Fibroblast of lung (primary cell): ENCODE measurements at regions not wholly inside any gene's neighbourhood (a gene's known extent, or its start where the extent isn't known, plus 50 kb on each side); places are given as distances from the start of the nearest gene placed in this dataset.

Experiments used
- EZH2 ChIP-seq: IDR thresholded peaks from 2 replicates; pipeline ENCODE4 v1.5.1; 2012; ENCODE audit warnings: low read length, control low read depth, mild to moderate bottlenecking; ENCODE audit errors: missing control alignments
- TF ChIP-seq, protein P1 (sequence below), 2 donors: IDR thresholded peaks in 1 of 2; conservative IDR thresholded peaks in 1 of 2; 1 replicate in 1 of 2; 2 replicates in 1 of 2; pipeline ENCODE4 v1.5.1; 2011 to 2012; ENCODE audit warnings: low read length in 2 of 2, control low read depth in 1 of 2, inconsistent platforms in 1 of 2, low read depth in 1 of 2, mild to moderate bottlenecking in 1 of 2

DNA sequence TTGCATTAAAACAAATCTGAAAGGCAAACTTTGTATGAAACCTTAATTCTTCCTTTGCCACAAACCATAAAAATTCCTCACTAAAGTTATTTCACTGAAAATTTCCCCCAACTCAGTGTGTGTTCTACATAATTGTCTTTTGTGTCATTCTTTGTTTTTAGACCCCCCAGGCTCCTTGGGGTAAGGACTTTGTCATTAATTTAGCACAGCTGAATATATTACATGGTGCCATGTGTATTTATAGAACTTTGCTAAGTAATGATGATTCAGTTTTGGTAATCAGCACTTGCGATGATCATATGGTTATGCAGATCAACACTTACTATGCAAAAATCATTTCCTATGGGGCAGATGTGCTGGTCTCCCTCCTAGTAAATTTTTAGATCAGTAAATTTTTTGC, 712.1 kb upstream of the MEF2C start:
- TF ChIP-seq EZH2, result no peak
- TF ChIP-seq, protein P1, sequence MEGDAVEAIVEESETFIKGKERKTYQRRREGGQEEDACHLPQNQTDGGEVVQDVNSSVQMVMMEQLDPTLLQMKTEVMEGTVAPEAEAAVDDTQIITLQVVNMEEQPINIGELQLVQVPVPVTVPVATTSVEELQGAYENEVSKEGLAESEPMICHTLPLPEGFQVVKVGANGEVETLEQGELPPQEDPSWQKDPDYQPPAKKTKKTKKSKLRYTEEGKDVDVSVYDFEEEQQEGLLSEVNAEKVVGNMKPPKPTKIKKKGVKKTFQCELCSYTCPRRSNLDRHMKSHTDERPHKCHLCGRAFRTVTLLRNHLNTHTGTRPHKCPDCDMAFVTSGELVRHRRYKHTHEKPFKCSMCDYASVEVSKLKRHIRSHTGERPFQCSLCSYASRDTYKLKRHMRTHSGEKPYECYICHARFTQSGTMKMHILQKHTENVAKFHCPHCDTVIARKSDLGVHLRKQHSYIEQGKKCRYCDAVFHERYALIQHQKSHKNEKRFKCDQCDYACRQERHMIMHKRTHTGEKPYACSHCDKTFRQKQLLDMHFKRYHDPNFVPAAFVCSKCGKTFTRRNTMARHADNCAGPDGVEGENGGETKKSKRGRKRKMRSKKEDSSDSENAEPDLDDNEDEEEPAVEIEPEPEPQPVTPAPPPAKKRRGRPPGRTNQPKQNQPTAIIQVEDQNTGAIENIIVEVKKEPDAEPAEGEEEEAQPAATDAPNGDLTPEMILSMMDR (conservative IDR thresholded peaks at IDR 0.05 in 1 of 2, IDR thresholded peaks at IDR 0.05 in 1 of 2; ENCODE audit: low read depth in 1 of 2, low read length in 2 of 2), result no peak
